Right lobe of liver (tissue), 6 donors: ENCODE measurements at regions not wholly inside any gene's neighbourhood (a gene's known extent, or its start where the extent isn't known, plus 50 kb on each side); places are given as distances from the start of the nearest gene placed in this dataset.

Experiments
- ATAC-seq, 4 donors: fragments of 200-7000 bp; cut with Tn5 transposase; one replicate each; pipeline ENCODE4 v1.9.1; 2020; ENCODE audit warnings: mild to moderate bottlenecking in 4 of 4, moderate library complexity in 4 of 4
- DNase-seq, 3 donors: peaks; one replicate each; pipeline ENCODE4 v3.0.0-alpha.2; 2020
- H3K27ac ChIP-seq, 3 donors: fragments of 200-600 bp; one replicate each; pipeline ENCODE4 v1.8.0; 2022
- H3K27me3 ChIP-seq, 2 donors: fragments of 200-600 bp; one replicate each; pipeline ENCODE4 v1.8.0; 2022
- H3K36me3 ChIP-seq, 4 donors: fragments of 200-600 bp; sonication (generic) in 1 of 4; one replicate each; pipeline versions ENCODE4 v1.5.1 to v1.8.0; 2017 to 2022; ENCODE audit warnings: control low read depth in 1 of 4
- H3K4me1 ChIP-seq, 4 donors: fragments of 200-600 bp; sonication (generic) in 1 of 4; one replicate each; pipeline versions ENCODE4 v1.5.1 to v1.8.0; 2017 to 2022; ENCODE audit warnings: control low read depth in 1 of 4
- H3K4me3 ChIP-seq, 3 donors: fragments of 200-600 bp; one replicate each; pipeline ENCODE4 v1.8.0; 2022
- H3K9me3 ChIP-seq, 4 donors: fragments of 200-600 bp; sonication (generic) in 1 of 4; one replicate each; pipeline versions ENCODE4 v1.5.1 to v1.8.0; 2017 to 2022; ENCODE audit warnings: control low read depth in 1 of 4
- POLR2A ChIP-seq: fragments of 450-650 bp; IDR thresholded peaks from one replicate; pipeline ENCODE4 v1.6.1; 2017; ENCODE audit warnings: antibody characterized with exemption, mild to moderate bottlenecking
- WGBS: methylation state at CpG from one replicate; pipeline ENCODE4 v1.1.6; 2018; ENCODE audit warnings: low coverage, low lambda C conversion rate; ENCODE audit not compliant: insufficient coverage; ENCODE audit errors: missing lambda C conversion rate; 5-methylcytosine and 5-hydroxymethylcytosine counted together
- intact Hi-C, 2 donors: fragments of 100-400 bp; cut with DNase I; formaldehyde crosslinking; loops; one replicate each; pipeline versions ENCODE4 v1.11.2 to v1.14.1; 2022
- TF ChIP-seq, protein P1 (sequence below), 4 donors: fragments of 200-600 bp in 3 of 4; fragments of 450-650 bp in 1 of 4; IDR thresholded peaks; one replicate each; pipeline versions ENCODE4 v1.5.1 to v1.8.0; 2016 to 2022; ENCODE audit warnings: antibody characterized with exemption in 4 of 4, mild to moderate bottlenecking in 2 of 4
- donor health status: DM: no; HTN: yes; CAD: no.
- donor health status: DM: no; HTN: no; CAD: no.
- donor health status: DM: no; HTN: no; CAD: no.
- donor health status: DM: no; HTN: yes; CAD: no.
- donor health status: DM: no; HTN: yes; CAD: no.

DNA sequence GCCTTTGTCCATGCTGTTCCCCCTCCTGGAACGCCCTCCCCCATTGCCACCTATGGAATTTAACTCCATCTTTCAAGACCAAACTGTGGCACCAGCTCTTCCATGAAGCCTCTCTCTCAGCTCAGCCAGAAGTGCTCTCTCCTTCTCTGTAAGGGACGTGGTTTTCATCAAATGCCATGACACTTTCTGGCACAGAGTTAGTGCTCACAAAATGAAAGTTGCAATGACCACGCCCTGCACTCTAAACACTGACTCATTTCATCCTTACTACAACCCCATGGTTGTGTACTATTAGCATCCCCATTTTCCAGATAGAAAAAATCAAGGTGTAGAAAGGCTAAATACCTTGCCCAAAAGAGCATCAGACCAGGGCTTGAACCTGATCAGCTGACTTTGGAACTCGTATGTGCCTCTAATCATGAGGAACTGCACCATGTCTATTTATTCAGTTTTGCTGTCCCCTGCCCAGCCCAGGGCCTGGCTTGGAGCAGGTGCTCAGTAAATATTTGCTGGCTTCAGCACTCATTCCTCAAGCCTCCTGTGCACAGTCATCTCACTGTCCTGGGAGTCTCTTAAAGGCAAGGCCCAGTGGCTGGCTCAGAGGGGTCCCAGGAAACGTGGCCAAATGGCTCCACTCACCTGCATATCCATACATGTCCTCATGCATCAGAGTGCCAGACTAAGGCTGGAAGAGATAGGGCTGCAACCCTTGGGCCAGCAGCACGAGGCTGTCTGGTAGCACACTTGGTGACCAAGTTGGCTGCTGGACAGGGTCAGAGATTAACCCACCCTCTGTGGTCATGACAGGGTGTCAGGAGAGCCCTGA lies 77.9 kb downstream of the MRPL14 start:
- Histone ChIP-seq H3K4me1 (no peaks in the 10 kb centered on the region), H3K36me3 (no peaks in the 10 kb centered on the region), H3K27ac (no peak overlapping the region), H3K4me3 (no peak overlapping the region), H3K27me3 (no peaks in the 10 kb centered on the region), H3K9me3 (no peaks in the 10 kb centered on the region)
- 67% methylated on average over 5 of the region's 6 CpGs for WGBS
- intact Hi-C loops, result no loop called here
- DNase-seq, result peak in 2 of 3 donors; percentile 10 to 35
- TF ChIP-seq POLR2A, result no peak
- TF ChIP-seq, protein P1, sequence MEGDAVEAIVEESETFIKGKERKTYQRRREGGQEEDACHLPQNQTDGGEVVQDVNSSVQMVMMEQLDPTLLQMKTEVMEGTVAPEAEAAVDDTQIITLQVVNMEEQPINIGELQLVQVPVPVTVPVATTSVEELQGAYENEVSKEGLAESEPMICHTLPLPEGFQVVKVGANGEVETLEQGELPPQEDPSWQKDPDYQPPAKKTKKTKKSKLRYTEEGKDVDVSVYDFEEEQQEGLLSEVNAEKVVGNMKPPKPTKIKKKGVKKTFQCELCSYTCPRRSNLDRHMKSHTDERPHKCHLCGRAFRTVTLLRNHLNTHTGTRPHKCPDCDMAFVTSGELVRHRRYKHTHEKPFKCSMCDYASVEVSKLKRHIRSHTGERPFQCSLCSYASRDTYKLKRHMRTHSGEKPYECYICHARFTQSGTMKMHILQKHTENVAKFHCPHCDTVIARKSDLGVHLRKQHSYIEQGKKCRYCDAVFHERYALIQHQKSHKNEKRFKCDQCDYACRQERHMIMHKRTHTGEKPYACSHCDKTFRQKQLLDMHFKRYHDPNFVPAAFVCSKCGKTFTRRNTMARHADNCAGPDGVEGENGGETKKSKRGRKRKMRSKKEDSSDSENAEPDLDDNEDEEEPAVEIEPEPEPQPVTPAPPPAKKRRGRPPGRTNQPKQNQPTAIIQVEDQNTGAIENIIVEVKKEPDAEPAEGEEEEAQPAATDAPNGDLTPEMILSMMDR (IDR thresholded peaks at IDR 0.05), result no peak
- ATAC-seq, result no peak

DNA sequence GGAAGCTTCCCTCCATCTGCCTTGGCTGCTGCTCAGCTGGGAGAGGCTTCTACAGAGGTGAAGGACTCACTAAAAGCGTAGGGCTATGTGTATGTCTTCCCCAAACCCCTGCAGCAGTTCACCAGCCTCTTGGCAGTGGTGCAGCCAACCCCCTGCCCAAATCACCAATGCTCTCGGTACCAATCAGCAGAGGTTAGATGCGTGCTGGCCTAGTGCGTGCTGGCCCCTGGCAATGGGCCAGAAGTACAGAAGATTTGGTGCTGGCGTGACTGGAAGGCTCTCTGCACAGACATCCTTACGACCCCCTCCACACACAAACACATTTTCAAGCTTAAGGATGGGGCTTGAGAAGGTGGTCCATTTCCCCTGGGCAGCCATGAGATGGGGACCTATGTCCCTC lies 79.0 kb downstream of the MRPL14 start:
- peaks cover 0 to 5% (median 1%) of the 10 kb centered on the region in 4 donors for H3K4me1 ChIP-seq
- intact Hi-C loops, result no loop called here
- H3K9me3 ChIP-seq, result no peaks in the 10 kb centered on the region
- no peaks in the 10 kb centered on the region for H3K27me3 ChIP-seq
- H3K36me3 ChIP-seq, result no peaks in the 10 kb centered on the region
- H3K4me3 ChIP-seq, result no peak overlapping the region
- H3K27ac ChIP-seq, result no peak overlapping the region
- WGBS, result no CpG with 5 or more reads among the region's 6 CpGs
- peak in 2 of 3 donors; percentile 5 to 28 for DNase-seq
- TF ChIP-seq POLR2A, result no peak
- TF ChIP-seq, protein P1 (IDR thresholded peaks at IDR 0.05), result no peak
- no peak for ATAC-seq

DNA sequence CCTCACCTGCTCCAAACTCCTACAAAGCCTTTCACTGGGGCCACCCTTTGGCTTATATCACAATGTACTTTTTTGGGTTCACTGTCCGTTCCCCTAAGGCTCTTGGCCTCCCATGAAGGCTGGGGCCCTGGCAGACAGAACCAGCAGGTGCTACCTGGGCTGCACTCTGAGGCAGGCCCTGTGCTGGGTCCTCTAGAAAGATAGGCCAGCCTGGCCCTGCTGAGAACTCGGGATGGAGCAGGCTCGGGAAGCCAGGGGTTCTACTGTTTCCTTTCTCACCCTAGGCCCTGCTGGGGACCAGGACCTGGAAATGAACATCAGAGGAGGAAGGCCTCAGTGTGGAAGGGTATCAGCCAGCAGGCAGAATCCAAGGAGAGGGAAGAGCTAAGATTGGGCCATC lies 79.5 kb downstream of the MRPL14 start:
- intact Hi-C loops, result no loop called here
- Histone ChIP-seq H3K36me3 (no peaks in the 10 kb centered on the region), H3K4me3 (no peak overlapping the region), H3K27ac (no peak overlapping the region), H3K9me3 (no peaks in the 10 kb centered on the region), H3K4me1 (peaks cover 0 to 10% (median 4%) of the 10 kb centered on the region in 4 donors), H3K27me3 (no peaks in the 10 kb centered on the region)
- 92% methylated on average over 2 of the region's 3 CpGs for WGBS
- no peak for ATAC-seq
- no peak for TF ChIP-seq POLR2A
- DNase-seq, result peak in 2 of 3 donors; percentile 7 to 14

DNA sequence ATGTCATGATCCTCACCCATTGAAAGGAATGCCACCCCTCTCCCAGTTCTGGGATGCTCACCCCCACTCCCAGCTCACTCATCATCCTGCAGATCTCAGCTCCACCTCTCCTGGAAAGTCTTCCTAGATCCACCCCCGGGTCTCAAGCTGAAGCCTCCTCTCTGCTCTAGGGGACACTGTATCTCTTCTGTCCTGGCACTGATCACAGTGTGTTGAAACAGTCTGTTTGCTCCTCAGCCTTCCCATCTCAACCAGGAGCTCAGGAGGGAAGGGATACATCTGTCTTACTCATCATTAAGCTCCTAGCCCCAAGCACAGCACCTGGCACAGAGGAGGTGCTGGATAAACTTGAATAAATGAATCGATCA lies 80.1 kb downstream of the MRPL14 start:
- no peak for DNase-seq
- Histone ChIP-seq H3K36me3 (no peaks in the 10 kb centered on the region), H3K9me3 (no peaks in the 10 kb centered on the region), H3K27ac (no peak overlapping the region), H3K4me1 (peaks cover 0 to 14% (median 6%) of the 10 kb centered on the region in 4 donors), H3K4me3 (no peak overlapping the region), H3K27me3 (no peaks in the 10 kb centered on the region)
- peak in 1 of 4 donors; percentile 6 for ATAC-seq
- no peak for TF ChIP-seq POLR2A
- TF ChIP-seq, protein P1 (IDR thresholded peaks at IDR 0.05), result no peak
- intact Hi-C loops, result no loop called here
- 9% methylated on average over 1 of the region's 2 CpGs for WGBS

DNA sequence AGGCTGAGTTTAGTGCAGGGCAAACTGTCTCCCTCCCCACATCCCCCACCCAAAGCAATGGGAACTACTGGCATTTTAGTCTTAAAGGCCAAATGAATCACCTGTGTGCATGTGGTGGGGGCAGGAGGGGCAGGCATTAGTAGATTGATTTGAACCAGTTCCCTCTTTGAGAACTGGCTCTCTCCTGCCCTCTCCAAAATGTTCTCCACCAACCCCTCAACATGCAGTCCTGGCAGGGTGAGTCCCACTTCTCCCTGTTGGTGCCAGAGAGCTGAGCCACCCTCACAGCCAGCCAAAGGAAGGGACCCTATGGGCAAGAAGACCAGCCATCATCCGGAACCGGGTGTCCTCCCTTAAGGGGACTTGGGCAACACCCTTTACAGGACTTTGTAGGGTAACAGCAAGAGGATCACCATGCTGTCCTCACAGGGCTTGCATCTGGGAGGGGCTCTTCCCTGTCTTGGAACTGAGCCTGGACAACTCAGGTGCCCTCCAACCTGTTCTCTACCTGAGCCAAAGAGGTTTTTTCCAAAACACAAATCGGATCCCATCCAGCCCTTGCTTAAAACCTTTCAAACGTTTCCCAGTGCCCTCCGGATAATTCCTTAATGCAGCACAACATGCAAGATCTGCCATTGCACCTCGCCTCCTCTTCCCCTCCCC lies 80.6 kb downstream of the MRPL14 start:
- DNase-seq, result peak in 2 of 3 donors; percentile 3 to 27
- TF ChIP-seq, protein P1 (IDR thresholded peaks at IDR 0.05), result no peak
- TF ChIP-seq POLR2A, result no peak
- no peak overlapping the region for H3K27ac ChIP-seq
- intact Hi-C loops, result no loop called here
- WGBS, result 50% methylated on average over 2 of the region's 6 CpGs
- no peak for ATAC-seq
- H3K9me3 ChIP-seq, result no peaks in the 10 kb centered on the region
- H3K27me3 ChIP-seq, result no peaks in the 10 kb centered on the region
- H3K36me3 ChIP-seq, result no peaks in the 10 kb centered on the region
- no peak overlapping the region for H3K4me3 ChIP-seq
- H3K4me1 ChIP-seq, result peaks cover 0 to 14% (median 6%) of the 10 kb centered on the region in 4 donors
